GM19468 (cell line): ENCODE measurements at regions not wholly inside any gene's neighbourhood (a gene's known extent, or its start where the extent isn't known, plus 50 kb on each side); places are given as distances from the start of the nearest gene placed in this dataset.

Experiments used
- ATAC-seq: cut with Tn5 transposase; IDR thresholded peaks from one replicate; pipeline ENCODE4 v1.9.1; 2021; ENCODE audit warnings: mild to moderate bottlenecking, moderate library complexity, moderate number of reproducible peaks; ENCODE audit not compliant: unreplicated experiment; ENCODE audit errors: extremely low read depth

DNA sequence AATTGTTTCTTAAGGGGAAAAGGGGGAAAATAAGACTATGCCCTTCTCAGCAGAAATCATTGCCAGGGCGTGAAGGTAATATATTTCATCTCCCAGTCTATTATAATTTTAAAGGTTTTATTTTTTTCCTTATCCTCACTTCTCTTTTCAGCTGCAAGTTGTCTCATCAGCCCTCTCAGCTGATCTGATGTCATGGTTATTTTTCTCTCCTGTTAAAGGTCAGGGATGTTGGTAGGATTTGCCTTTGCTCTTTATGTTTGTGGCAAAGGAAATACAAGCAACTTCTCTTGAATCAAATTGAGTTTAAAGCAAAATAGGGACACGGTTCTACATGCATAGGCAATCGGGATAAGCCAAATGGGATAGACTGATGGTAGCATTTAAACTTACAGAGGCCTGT lies 946.9 kb downstream of the SORCS1 start:
- no peak for ATAC-seq

GRCh38 chr10:106216085-106216484 lies 948.4 kb downstream of the SORCS1 start:
- ATAC-seq = no peak

GRCh38 chr10:106214243-106214642 lies 950.3 kb downstream of the SORCS1 start:
- no peak for ATAC-seq

- ATAC-seq = no peak
Measured at GRCh38 chr10:106213493-106213892, 951.0 kb downstream of the SORCS1 start.

- ATAC-seq = no peak
Measured at GRCh38 chr10:106198275-106198674, 966.2 kb downstream of the SORCS1 start.

DNA sequence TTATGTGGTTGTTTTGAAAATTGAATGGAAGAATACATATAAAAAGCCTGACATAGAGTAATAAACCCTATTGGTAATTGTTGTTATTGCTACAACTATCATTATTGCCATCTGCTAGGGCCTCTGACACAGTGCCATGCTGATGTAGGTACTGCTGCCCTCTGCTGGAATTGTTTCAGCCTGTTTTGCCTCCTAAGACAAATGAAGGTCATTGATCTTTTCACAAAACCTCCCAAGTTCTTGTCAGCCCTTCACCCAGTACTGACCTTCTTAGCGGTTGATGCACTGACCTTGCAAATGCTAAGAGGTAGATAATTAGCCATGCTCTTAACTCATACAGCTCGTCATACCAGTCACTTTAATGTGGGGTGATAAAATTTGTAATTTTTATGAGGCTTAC lies 975.2 kb downstream of the SORCS1 start:
- peak; percentile 44 for ATAC-seq

DNA sequence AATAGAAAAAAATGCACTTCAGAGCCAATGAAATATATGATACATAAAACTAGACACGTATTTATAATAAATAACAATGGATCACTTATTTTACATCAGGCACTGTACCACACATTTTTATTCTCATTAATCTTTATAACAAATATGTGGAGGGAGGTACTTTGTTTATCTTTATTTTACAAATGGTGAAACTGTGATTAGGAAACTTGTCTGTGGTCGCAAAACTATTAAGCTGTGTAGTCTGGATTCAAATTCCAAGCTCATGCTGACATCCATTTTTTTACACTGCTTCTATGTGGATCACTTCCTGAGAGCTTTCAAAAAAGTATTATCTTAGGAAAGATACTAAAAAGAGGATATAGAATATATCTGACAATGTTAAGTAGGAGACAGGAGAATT lies 978.6 kb downstream of the SORCS1 start:
- ATAC-seq = no peak

GRCh38 chr10:106183041-106183440 lies 981.5 kb downstream of the SORCS1 start:
- no peak for ATAC-seq

- ATAC-seq = no peak
Measured at GRCh38 chr10:106182542-106182941, 982.0 kb downstream of the SORCS1 start.

DNA sequence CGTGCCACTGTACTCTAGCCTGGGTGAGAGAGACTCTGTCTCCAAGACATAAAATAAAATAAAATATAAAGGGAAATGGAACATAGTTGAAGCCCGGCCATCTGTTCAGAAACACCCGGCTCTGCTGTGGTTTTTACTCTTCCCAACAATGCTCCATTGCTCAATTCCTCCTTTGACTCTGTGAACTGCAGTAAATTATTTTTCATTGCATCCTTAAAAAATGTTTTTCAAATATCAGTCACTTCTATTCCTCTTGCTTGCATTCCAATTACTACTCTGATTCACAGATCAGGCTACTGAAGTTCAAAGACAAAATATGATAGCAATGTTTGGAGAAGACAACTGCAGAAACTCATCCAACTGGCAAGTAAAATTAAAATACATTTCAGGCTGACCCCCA lies 983.0 kb downstream of the SORCS1 start:
- no peak for ATAC-seq

DNA sequence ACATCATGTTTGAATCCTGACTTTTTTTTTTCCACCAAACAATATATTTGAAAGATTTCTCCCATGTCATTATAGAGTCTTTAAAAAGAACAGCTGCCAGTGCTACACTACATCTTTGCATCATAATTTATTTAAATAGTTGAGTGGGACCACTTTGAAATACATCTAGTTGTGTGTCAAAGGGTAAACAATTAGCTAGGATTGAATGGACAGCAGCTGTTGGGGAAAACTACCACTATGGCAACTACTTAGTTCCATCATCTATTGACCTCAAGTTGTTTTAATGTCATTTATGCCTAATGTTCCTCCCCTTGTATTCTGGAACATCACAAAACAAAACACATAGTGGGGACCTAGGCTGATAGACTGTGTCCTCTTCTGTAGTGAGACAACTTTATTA lies 985.1 kb downstream of the SORCS1 start:
- ATAC-seq = no peak

DNA sequence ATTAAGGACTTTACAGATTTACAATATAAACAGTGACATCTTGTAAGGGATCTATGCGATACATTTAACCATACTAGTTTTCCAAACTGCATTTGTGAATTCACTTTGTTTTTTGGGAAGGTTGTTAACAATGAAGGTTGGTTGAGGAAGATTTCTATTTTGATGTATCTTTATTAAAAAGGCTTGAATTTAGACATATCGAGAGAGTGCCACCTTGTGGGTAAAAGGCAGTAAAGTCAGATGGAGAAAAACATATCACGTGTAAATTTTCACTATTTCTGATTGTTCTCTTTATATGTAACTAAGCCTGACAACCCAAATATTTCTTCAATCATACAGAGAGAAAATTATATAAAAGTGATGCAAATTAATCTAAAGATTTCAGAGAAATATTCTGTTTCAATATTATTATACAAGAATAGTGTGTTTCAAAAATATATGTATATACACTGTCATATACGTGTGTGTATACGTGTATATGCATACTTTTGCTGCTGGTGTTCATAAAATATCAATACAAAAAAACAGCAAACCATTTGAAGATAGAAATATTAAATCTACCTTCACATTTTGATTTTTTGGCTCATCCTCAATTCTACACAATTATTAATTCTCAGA lies 988.6 kb downstream of the SORCS1 start:
- no peak for ATAC-seq

GRCh38 chr10:106173838-106174237 lies 990.7 kb downstream of the SORCS1 start:
- ATAC-seq = no peak

GRCh38 chr10:106169241-106169640 lies 995.3 kb downstream of the SORCS1 start:
- no peak for ATAC-seq

- ATAC-seq = no peak
Measured at GRCh38 chr10:106167946-106168345, 996.6 kb downstream of the SORCS1 start.

DNA sequence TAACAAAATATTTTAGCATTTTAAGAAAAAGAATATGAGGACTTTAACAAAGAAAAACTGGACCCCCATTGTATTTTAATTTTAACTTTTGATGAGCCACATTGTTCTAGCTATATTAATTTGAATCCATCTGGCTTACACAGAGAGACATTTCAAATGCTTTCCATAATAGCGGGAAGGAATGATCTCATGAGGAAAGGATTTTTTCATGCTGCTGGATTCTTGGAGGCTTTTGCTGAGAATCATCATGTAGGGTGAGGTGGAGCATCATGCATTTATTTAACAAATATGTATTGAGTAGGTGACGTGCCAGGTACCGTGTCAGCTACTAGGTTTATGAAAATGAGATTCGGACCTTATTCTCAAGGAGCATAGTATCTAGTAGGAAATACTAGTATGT lies 1006.3 kb downstream of the SORCS1 start:
- ATAC-seq = no peak

DNA sequence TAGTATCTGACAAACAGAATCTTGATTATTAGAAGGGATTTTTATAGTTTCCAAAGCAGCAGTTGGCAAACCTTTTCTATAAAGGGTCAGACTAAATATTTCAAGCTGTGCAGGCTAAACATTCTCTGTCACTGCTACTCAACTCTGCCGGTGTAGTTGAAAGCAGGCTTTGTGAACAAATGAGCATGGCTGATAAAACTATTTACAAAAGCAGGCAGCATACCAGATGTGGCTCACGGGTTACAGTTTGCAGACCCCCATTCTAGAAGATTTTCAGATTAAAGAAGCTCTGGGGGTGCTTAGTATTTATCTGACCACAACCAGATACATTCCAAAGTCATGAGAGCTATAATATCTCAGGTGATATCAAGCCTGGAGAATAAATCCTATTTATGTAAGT lies 1017.5 kb downstream of the SORCS1 start:
- ATAC-seq = no peak

GRCh38 chr10:106139915-106140314 lies 1024.6 kb downstream of the SORCS1 start:
- no peak for ATAC-seq

DNA sequence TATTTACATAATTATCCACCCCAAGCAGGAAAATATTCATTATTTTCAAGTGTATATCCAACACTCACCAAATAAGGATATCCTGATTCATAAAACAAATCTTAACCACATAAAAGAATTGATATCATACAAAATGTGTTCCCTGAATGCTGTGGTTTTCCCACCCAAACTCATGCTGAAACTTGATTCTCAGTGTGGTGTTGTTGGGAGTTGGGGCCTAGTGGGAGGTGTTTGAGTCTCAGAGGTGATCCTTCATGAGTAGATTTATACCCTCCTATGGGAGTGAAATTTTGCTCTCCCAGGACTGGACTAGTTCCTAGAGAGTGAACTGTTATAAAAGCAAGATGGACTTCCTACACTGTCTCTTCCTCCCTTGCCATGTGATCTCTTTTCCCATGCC lies 1028.3 kb downstream of the SORCS1 start:
- no peak for ATAC-seq

DNA sequence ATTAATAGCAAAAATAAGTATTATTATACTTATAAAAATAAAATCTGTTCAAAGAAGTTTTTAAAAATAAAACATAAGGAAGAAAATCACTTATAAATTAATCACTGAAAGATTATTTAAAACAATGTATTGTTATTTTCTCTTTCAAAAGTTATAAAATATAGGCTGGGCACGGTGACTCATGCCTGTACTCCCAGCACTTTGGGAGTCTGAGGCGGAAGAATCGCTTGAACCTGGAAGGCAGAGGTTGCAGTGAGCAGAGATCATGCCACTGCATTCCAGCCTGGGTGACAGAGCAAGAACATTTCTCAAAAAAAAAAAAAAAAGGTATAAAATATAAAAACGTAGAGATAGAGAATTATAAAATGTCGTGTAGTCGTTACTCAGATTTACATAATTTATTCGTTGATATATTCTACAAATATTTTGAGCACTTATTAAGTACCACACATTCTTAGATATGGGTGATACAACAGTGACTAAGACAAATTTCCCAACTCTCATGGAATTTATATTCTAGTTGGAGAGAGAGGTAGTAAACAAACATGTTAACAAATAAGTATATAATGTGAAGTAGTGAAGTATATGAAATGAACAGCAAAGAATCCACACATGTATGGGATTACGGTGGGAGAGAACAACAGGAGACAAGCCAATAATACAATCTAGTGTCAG lies 1030.0 kb downstream of the SORCS1 start:
- no peak for ATAC-seq

GRCh38 chr10:106133451-106133850 lies 1031.1 kb downstream of the SORCS1 start:
- ATAC-seq = no peak

GRCh38 chr10:106132956-106133355 lies 1031.5 kb downstream of the SORCS1 start:
- ATAC-seq = no peak
